H9 (cell line): ENCODE measurements at regions not wholly inside any gene's neighbourhood (a gene's known extent, or its start where the extent isn't known, plus 50 kb on each side); places are given as distances from the start of the nearest gene placed in this dataset.

Experiments
- DNase-seq: peaks from one replicate; pipeline ENCODE4 v3.0.0-alpha.2; 2017
- H2AFZ ChIP-seq: one replicate; pipeline ENCODE4 v1.6.1; 2013; ENCODE audit warnings: mild to moderate bottlenecking, low read length, control low read depth, moderate library complexity
- H2AK5ac ChIP-seq: 2 replicates; pipeline ENCODE4 v1.6.1; 2013; ENCODE audit warnings: low read length, control low read depth, mixed read lengths; ENCODE audit not compliant: insufficient read length
- H2BK120ac ChIP-seq: one replicate; pipeline ENCODE4 v1.6.1; 2013; ENCODE audit warnings: low read depth, mild to moderate bottlenecking, low read length, control low read depth, inconsistent platforms; ENCODE audit not compliant: poor library complexity, severe bottlenecking
- H2BK12ac ChIP-seq: 2 replicates; pipeline ENCODE4 v1.6.1; 2013; ENCODE audit warnings: low read length, control low read depth, mixed read lengths, low read depth; ENCODE audit not compliant: insufficient read length
- H2BK15ac ChIP-seq: 2 replicates; pipeline ENCODE4 v1.6.1; 2013; ENCODE audit warnings: low read depth, low read length, control low read depth
- H2BK20ac ChIP-seq: one replicate; pipeline ENCODE4 v1.6.1; 2013; ENCODE audit warnings: low read depth, mild to moderate bottlenecking, low read length, control low read depth, inconsistent platforms; ENCODE audit not compliant: poor library complexity, severe bottlenecking
- H2BK5ac ChIP-seq: 2 replicates; pipeline ENCODE4 v1.6.1; 2013; ENCODE audit warnings: low read length, control low read depth, mixed read lengths; ENCODE audit not compliant: insufficient read length
- H3K14ac ChIP-seq: 2 replicates; pipeline ENCODE4 v1.6.1; 2013; ENCODE audit warnings: low read length, control low read depth; ENCODE audit not compliant: insufficient read depth
- H3K18ac ChIP-seq: 2 replicates; pipeline ENCODE4 v1.6.1; 2013; ENCODE audit warnings: low read depth, mild to moderate bottlenecking, mixed read lengths, low read length, control low read depth; ENCODE audit not compliant: insufficient read length
- H3K23ac ChIP-seq: 2 replicates; pipeline ENCODE4 v1.6.1; 2013; ENCODE audit warnings: low read length, control low read depth, mixed read lengths, low read depth; ENCODE audit not compliant: insufficient read length
- H3K23me2 ChIP-seq: 2 replicates; pipeline ENCODE4 v1.6.1; 2013; ENCODE audit warnings: low read depth, mild to moderate bottlenecking, mixed read lengths, low read length, control low read depth; ENCODE audit not compliant: insufficient read length, poor library complexity, severe bottlenecking
- H3K27ac ChIP-seq: 2 replicates; pipeline ENCODE4 v1.5.1; 2013; ENCODE audit warnings: low read length, control low read depth, mixed read lengths, low read depth; ENCODE audit not compliant: insufficient read length
- H3K27me3 ChIP-seq: 2 replicates; pipeline ENCODE4 v1.6.1; 2013; ENCODE audit warnings: low read length, control low read depth, inconsistent platforms; ENCODE audit not compliant: insufficient read depth
- H3K4ac ChIP-seq: 2 replicates; pipeline ENCODE4 v1.6.1; 2013; ENCODE audit warnings: low read depth, mild to moderate bottlenecking, control low read depth, inconsistent platforms, low read length, moderate library complexity
- H3K4me1 ChIP-seq: 2 replicates; pipeline ENCODE4 v1.6.1; 2013; ENCODE audit warnings: low read length, control low read depth, inconsistent platforms; ENCODE audit not compliant: insufficient read depth
- H3K4me2 ChIP-seq: 2 replicates; pipeline ENCODE4 v1.6.1; 2013; ENCODE audit warnings: low read length, control low read depth, mixed read lengths; ENCODE audit not compliant: insufficient read length, insufficient read depth
- H3K56ac ChIP-seq: 2 replicates; pipeline ENCODE4 v1.6.1; 2013; ENCODE audit warnings: low read depth, mild to moderate bottlenecking, mixed read lengths, low read length, control low read depth; ENCODE audit not compliant: insufficient read length
- H3K79me1 ChIP-seq: 2 replicates; pipeline ENCODE4 v1.6.1; 2013; ENCODE audit warnings: low read depth, mild to moderate bottlenecking, moderate library complexity, low read length, control low read depth, inconsistent platforms; ENCODE audit not compliant: insufficient read depth, poor library complexity, severe bottlenecking
- H3K79me2 ChIP-seq: 2 replicates; pipeline ENCODE4 v1.6.1; 2013; ENCODE audit warnings: low read length, control low read depth, inconsistent platforms; ENCODE audit not compliant: insufficient read depth
- H3K9ac ChIP-seq: 2 replicates; pipeline ENCODE4 v1.6.1; 2013; ENCODE audit warnings: low read length, control low read depth, mixed read lengths; ENCODE audit not compliant: insufficient read length; ENCODE audit errors: extremely low read depth
- H3K9me3 ChIP-seq: one replicate; pipeline ENCODE4 v1.6.1; 2013; ENCODE audit warnings: low read depth, low read length, inconsistent platforms; ENCODE audit not compliant: control insufficient read depth
- H3T11ph ChIP-seq: one replicate; pipeline ENCODE4 v1.6.1; 2013; ENCODE audit warnings: mild to moderate bottlenecking, low read length, control low read depth, inconsistent platforms
- H4K20me1 ChIP-seq: one replicate; pipeline ENCODE4 v1.6.1; 2013; ENCODE audit not compliant: control insufficient read depth, insufficient read length, insufficient read depth
- H4K5ac ChIP-seq: 2 replicates; pipeline ENCODE4 v1.6.1; 2013; ENCODE audit warnings: low read depth, mild to moderate bottlenecking, mixed read lengths, low read length, control low read depth; ENCODE audit not compliant: insufficient read length
- H4K8ac ChIP-seq: replicated peaks from 2 replicates; pipeline ENCODE4 v1.6.1; 2013; ENCODE audit warnings: low read length, control low read depth, mixed read lengths, low read depth; ENCODE audit not compliant: insufficient read length
- H4K91ac ChIP-seq: 2 replicates; pipeline ENCODE4 v1.6.1; 2013; ENCODE audit warnings: low read depth, mild to moderate bottlenecking, moderate library complexity, mixed read lengths, low read length, control low read depth; ENCODE audit not compliant: insufficient read length
- H3K27ac Mint-ChIP-seq, 3 experiments: 2 replicates in 2 of 3; 3 replicates in 1 of 3; pipeline ENCODE4 v1.8.0; 2020 to 2021; ENCODE audit warnings: mixed read lengths in 3 of 3, mild to moderate bottlenecking in 1 of 3, moderate library complexity in 1 of 3
- H3K27me3 Mint-ChIP-seq: 2 replicates; pipeline ENCODE4 v1.8.0; 2021; ENCODE audit warnings: low read depth, mild to moderate bottlenecking, moderate library complexity, mixed read lengths
- H3K36me3 Mint-ChIP-seq, 3 experiments: 2 replicates in 2 of 3; 3 replicates in 1 of 3; pipeline ENCODE4 v1.8.0; 2020 to 2021; ENCODE audit warnings: low read depth in 3 of 3, mixed read lengths in 3 of 3; ENCODE audit not compliant: insufficient read depth in 1 of 3
- H3K4me1 Mint-ChIP-seq, 2 experiments: 2 replicates each; pipeline ENCODE4 v1.8.0; 2020; ENCODE audit warnings: mixed read lengths in 2 of 2
- H3K4me3 Mint-ChIP-seq, 2 experiments: 2 replicates in 1 of 2; 3 replicates in 1 of 2; pipeline ENCODE4 v1.8.0; 2020 to 2021; ENCODE audit warnings: mild to moderate bottlenecking in 2 of 2, mixed read lengths in 2 of 2, moderate library complexity in 1 of 2
- H3K9me3 Mint-ChIP-seq, 2 experiments: 2 replicates in 1 of 2; 3 replicates in 1 of 2; pipeline ENCODE4 v1.8.0; 2020; ENCODE audit warnings: mild to moderate bottlenecking in 2 of 2, mixed read lengths in 2 of 2, moderate library complexity in 1 of 2
- WGBS: extraction: QIAGEN DNeasy Blood & Tissue Kit; methylation state at CpG from one replicate; pipeline ENCODE4 v1.1.7; 2013; ENCODE audit warnings: missing lambda C conversion rate, low lambda C conversion rate, mixed read lengths; ENCODE audit not compliant: insufficient read length; ENCODE audit errors: extremely low coverage; 5-methylcytosine and 5-hydroxymethylcytosine counted together
- TF ChIP-seq, protein P1 (sequence below): fragments of 200-600 bp; sonication (generic); conservative IDR thresholded peaks from 3 replicates; pipeline ENCODE4 v1.8.0; 2021; ENCODE audit warnings: antibody characterized with exemption, mild to moderate bottlenecking

DNA sequence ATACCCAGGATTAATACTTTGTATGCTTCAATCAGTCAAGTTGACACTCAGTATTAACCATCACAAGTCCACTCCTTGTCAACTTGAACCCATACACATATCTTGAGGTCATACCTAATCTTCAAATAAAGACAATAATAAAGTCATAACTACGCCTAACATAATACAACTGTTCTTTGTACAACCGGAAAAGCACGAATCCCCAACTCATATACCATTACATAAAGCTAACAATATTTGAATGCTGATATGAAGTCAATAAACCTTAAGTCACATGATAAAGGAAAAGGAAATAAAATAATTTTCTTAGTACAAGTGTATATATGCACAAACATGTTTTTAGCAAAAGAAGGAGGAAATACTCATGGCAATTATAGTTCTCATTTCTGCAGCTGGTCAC lies 770.6 kb upstream of the GYPC start:
- H3T11ph ChIP-seq: no peak overlapping the region
- H3K4me1 Mint-ChIP-seq: no peaks in the 10 kb centered on the region
- H3K79me2 ChIP-seq: no peaks in the 10 kb centered on the region
- H3K4me3 Mint-ChIP-seq: no peak overlapping the region
- no peaks in the 10 kb centered on the region for H3K27me3 ChIP-seq
- H2BK20ac ChIP-seq: no peak overlapping the region
- no peaks in the 10 kb centered on the region for H3K79me1 ChIP-seq
- H3K23ac ChIP-seq: no peak overlapping the region
- H3K9me3 ChIP-seq: no peaks in the 10 kb centered on the region
- H4K5ac ChIP-seq: no peak overlapping the region
- H3K27ac ChIP-seq: no peak overlapping the region
- no peak overlapping the region for H2BK120ac ChIP-seq
- H3K4me1 ChIP-seq: no peaks in the 10 kb centered on the region
- H3K27ac Mint-ChIP-seq: no peak overlapping the region
- no peak overlapping the region for H2BK15ac ChIP-seq
- H2BK12ac ChIP-seq: no peak overlapping the region
- H3K56ac ChIP-seq: no peak overlapping the region
- no peak overlapping the region for H4K8ac ChIP-seq
- H3K18ac ChIP-seq: no peak overlapping the region
- DNase-seq: no peak
- no peaks in the 10 kb centered on the region for H3K23me2 ChIP-seq
- no CpG with 5 or more reads among the region's 3 CpGs for WGBS
- no peak overlapping the region for H2AK5ac ChIP-seq
- no peak overlapping the region for H3K4ac ChIP-seq
- no peak overlapping the region for H3K14ac ChIP-seq
- peaks cover 23 to 35% of the 10 kb centered on the region in 2 experiments for H3K9me3 Mint-ChIP-seq
- no peak overlapping the region for H3K9ac ChIP-seq
- no peaks in the 10 kb centered on the region for H4K20me1 ChIP-seq
- H2AFZ ChIP-seq: no peak overlapping the region
- TF ChIP-seq, protein P1, sequence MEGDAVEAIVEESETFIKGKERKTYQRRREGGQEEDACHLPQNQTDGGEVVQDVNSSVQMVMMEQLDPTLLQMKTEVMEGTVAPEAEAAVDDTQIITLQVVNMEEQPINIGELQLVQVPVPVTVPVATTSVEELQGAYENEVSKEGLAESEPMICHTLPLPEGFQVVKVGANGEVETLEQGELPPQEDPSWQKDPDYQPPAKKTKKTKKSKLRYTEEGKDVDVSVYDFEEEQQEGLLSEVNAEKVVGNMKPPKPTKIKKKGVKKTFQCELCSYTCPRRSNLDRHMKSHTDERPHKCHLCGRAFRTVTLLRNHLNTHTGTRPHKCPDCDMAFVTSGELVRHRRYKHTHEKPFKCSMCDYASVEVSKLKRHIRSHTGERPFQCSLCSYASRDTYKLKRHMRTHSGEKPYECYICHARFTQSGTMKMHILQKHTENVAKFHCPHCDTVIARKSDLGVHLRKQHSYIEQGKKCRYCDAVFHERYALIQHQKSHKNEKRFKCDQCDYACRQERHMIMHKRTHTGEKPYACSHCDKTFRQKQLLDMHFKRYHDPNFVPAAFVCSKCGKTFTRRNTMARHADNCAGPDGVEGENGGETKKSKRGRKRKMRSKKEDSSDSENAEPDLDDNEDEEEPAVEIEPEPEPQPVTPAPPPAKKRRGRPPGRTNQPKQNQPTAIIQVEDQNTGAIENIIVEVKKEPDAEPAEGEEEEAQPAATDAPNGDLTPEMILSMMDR: no peak
- H3K36me3 Mint-ChIP-seq: peaks cover 4 to 18% (median 9%) of the 10 kb centered on the region in 3 experiments
- no peaks in the 10 kb centered on the region for H3K27me3 Mint-ChIP-seq
- H2BK5ac ChIP-seq: no peak overlapping the region
- no peak overlapping the region for H4K91ac ChIP-seq
- no peak overlapping the region for H3K4me2 ChIP-seq
